Bronchial epithelial cell (primary cell): ENCODE measurements at regions not wholly inside any gene's neighbourhood (a gene's known extent, or its start where the extent isn't known, plus 50 kb on each side); places are given as distances from the start of the nearest gene placed in this dataset.

Experiments used
- DNase-seq: peaks from one replicate; pipeline ENCODE4 v3.0.0-alpha.2; 2010; ENCODE audit warnings: low read depth
- FAIRE-seq: peaks from 2 replicates; lab custom pipeline; 2011; peaks lifted over from hg19 to GRCh38; lab: Jason Lieb, UNC
- H3K27me3 ChIP-seq: 2 replicates; pipeline ENCODE4 v1.5.1; 2011; ENCODE audit warnings: low read length; ENCODE audit not compliant: control insufficient read depth, insufficient read depth
- H3K36me3 ChIP-seq: 2 replicates; pipeline ENCODE4 v1.5.1; 2011; ENCODE audit warnings: low read length; ENCODE audit not compliant: control insufficient read depth, insufficient read depth
- H3K4me3 ChIP-seq: 2 replicates; pipeline ENCODE4 v1.5.1; 2011; ENCODE audit warnings: mild to moderate bottlenecking, low read depth, low read length, control low read depth
- CTCF ChIP-seq: IDR thresholded peaks from 2 replicates; pipeline ENCODE4 v1.5.1; 2011; ENCODE audit warnings: mild to moderate bottlenecking, moderate library complexity, low read length, control low read depth, inconsistent platforms; ENCODE audit not compliant: insufficient read depth, severe bottlenecking

GRCh38 chr1:192933744-192934143 is 124.9 kb downstream of the RGS2 start:
- Histone ChIP-seq H3K36me3 (no peaks in the 10 kb centered on the region), H3K27me3 (no peaks in the 10 kb centered on the region), H3K4me3 (no peak overlapping the region)
- DNase-seq, result no peak
- no peak for TF ChIP-seq CTCF
- FAIRE-seq, result no peak

- no peaks in the 10 kb centered on the region for H3K36me3 ChIP-seq
- TF ChIP-seq CTCF, result no peak
- DNase-seq, result no peak
- no peak overlapping the region for H3K4me3 ChIP-seq
- no peaks in the 10 kb centered on the region for H3K27me3 ChIP-seq
- FAIRE-seq, result no peak
These were observed 122.7 kb downstream of the UCHL5 start for GRCh38 chr1:192936313-192937018.

GRCh38 chr1:192937128-192937527 is 122.0 kb downstream of the UCHL5 start:
- FAIRE-seq, result no peak
- H3K36me3 ChIP-seq, result no peaks in the 10 kb centered on the region
- no peak for TF ChIP-seq CTCF
- no peak for DNase-seq
- no peak overlapping the region for H3K4me3 ChIP-seq
- H3K27me3 ChIP-seq, result no peaks in the 10 kb centered on the region

GRCh38 chr1:192939440-192939839 is 119.7 kb downstream of the UCHL5 start:
- DNase-seq (no peak), FAIRE-seq (no peak)
- H3K36me3 ChIP-seq, result no peaks in the 10 kb centered on the region

GRCh38 chr1:192940658-192941057 is 118.5 kb downstream of the UCHL5 start:
- no peak overlapping the region for H3K4me3 ChIP-seq
- FAIRE-seq, result no peak
- no peak for DNase-seq
- H3K27me3 ChIP-seq, result no peaks in the 10 kb centered on the region
- TF ChIP-seq CTCF, result no peak
- H3K36me3 ChIP-seq, result no peaks in the 10 kb centered on the region

More at GRCh38 chr1:192939440-192939839, 119.7 kb downstream of the UCHL5 start:
- TF ChIP-seq CTCF, result no peak
- Histone ChIP-seq H3K4me3 (no peak overlapping the region), H3K27me3 (no peaks in the 10 kb centered on the region)

- no peak overlapping the region for H3K4me3 ChIP-seq
- no peaks in the 10 kb centered on the region for H3K36me3 ChIP-seq
- FAIRE-seq (no peak), DNase-seq (no peak)
- H3K27me3 ChIP-seq, result no peaks in the 10 kb centered on the region
- TF ChIP-seq CTCF, result no peak
These were observed 117.3 kb downstream of the UCHL5 start for GRCh38 chr1:192941722-192942411.
